ENCODE measurements at regions not wholly inside any gene's neighbourhood (a gene's known extent, or its start where the extent isn't known, plus 50 kb on each side); places are given as distances from the start of the nearest gene placed in this dataset.

- TF ChIP-seq ZNF639 (CRISPR knock-in tag; conservative IDR thresholded peaks at IDR 0.05) = no peak
- no peak for TF ChIP-seq ZNF766 (CRISPR knock-in tag; IDR thresholded peaks at IDR 0.05; ENCODE audit: borderline replicate concordance)
- no peak for TF ChIP-seq ZSCAN29 (CRISPR knock-in tag; conservative IDR thresholded peaks at IDR 0.05)
- TF ChIP-seq ZNF382 (CRISPR knock-in tag; IDR thresholded peaks at IDR 0.05; ENCODE audit: borderline replicate concordance) = no peak
- no peak for TF ChIP-seq ZFP91 (CRISPR knock-in tag; IDR thresholded peaks at IDR 0.05; ENCODE audit: borderline replicate concordance)
Observed at GRCh38 chr2:20897047-20897446, 74.1 kb upstream of the LDAH start (continued).

GRCh38 chr2:20884829-20885228, 61.9 kb upstream of the LDAH start:
- Histone ChIP-seq H3K4me1 (ENCODE audit: insufficient read depth, low read length) (no peaks in the 10 kb centered on the region), H4K20me1 (ENCODE audit: insufficient read depth, low read length) (no peaks in the 10 kb centered on the region), H2AFZ (ENCODE audit: low read length) (no peak overlapping the region), H3K79me2 (ENCODE audit: insufficient read depth, low read length) (no peaks in the 10 kb centered on the region), H3K36me3 (replicated peaks in 1 of 2; ENCODE audit: control insufficient read depth in 1 of 2, insufficient read depth in 2 of 2, low read length in 2 of 2) (no peaks in the 10 kb centered on the region), H3K9ac (ENCODE audit: insufficient read depth, low read depth, low read length) (no peak overlapping the region), H3K9me3 (ENCODE audit: low read length) (peaks cover 8% of the 10 kb centered on the region), H3K4me2 (ENCODE audit: low read depth, low read length) (no peak overlapping the region), H3K4me3 (replicated peaks in 1 of 3; ENCODE audit: insufficient read depth in 1 of 3, low read depth in 2 of 3, low read length in 3 of 3) (no peak overlapping the region), H3K27ac (ENCODE audit: extremely low read length, insufficient read depth, low read length) (no peak overlapping the region), H3K27me3 (ENCODE audit: control insufficient read depth in 1 of 2, insufficient read depth in 2 of 2, low read length in 2 of 2) (peaks cover 0 to 4% of the 10 kb centered on the region in 2 experiments; a peak in 1 of 5 replicates)
- ATAC-seq = no peak
- WGBS (ENCODE audit: low lambda C conversion rate) = 2% methylated on average over 5 of the region's 5 CpGs
- ChIA-PET POLR2A (no interaction called here), CTCF (ENCODE audit: low intra/inter-chr PET ratio, low total read pairs) (no interaction called here)
- no TSS peak for BruUV-seq (replicated peaks)
- in situ Hi-C loops (cut with HindIII; ENCODE audit: extremely low pct_ligation_motif_present, low pct_unique_long_range_greater_than_20kb) = no loop called here
- intact Hi-C loops (cut with micrococcal nuclease; ENCODE audit: unreplicated experiment) = no loop called here
- FAIRE-seq = no peak
- TF ChIP-seq MAZ (IDR thresholded peaks at IDR 0.05; ENCODE audit: borderline replicate concordance, low read depth, low read length) = no peak
- no peak for TF ChIP-seq MAZ (CRISPR knock-in tag; IDR thresholded peaks at IDR 0.05; ENCODE audit: low read depth)
- peak; percentile 98 for TF ChIP-seq ZNF431 (CRISPR knock-in tag; IDR thresholded peaks at IDR 0.05; ENCODE audit: borderline replicate concordance, low read depth)
- DNase-seq (ENCODE audit: low spot score) = no peak

Measured in HepG2 (cell line).